ENCODE measurements at regions not wholly inside any gene's neighbourhood (a gene's known extent, or its start where the extent isn't known, plus 50 kb on each side); places are given as distances from the start of the nearest gene placed in this dataset.

DNA sequence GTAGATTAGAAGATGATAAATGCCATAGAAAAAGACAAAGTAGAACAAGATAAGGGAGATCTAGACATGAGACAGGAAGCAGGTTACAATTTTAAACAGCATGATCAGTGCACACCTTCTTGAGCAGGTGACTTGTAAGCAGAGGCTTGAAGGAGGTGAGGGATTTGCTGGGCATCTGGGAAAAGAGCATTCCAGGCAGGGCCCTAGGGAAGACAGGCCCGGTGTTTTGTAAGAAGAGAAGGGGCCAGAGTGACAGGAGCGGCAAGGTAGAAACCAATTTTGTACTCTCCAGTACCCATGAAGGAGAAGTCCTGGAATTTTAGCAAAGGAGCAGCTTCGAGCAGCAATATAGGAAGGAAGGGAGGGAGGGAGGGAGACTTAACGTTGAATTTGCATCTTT is 296.5 kb downstream of the MZT1 start:
- TF ChIP-seq EZH2 (IDR thresholded peaks at IDR 0.05; ENCODE audit: borderline replicate concordance, low read depth, low read length, severe bottlenecking) = no peak
- TF ChIP-seq, protein P1, sequence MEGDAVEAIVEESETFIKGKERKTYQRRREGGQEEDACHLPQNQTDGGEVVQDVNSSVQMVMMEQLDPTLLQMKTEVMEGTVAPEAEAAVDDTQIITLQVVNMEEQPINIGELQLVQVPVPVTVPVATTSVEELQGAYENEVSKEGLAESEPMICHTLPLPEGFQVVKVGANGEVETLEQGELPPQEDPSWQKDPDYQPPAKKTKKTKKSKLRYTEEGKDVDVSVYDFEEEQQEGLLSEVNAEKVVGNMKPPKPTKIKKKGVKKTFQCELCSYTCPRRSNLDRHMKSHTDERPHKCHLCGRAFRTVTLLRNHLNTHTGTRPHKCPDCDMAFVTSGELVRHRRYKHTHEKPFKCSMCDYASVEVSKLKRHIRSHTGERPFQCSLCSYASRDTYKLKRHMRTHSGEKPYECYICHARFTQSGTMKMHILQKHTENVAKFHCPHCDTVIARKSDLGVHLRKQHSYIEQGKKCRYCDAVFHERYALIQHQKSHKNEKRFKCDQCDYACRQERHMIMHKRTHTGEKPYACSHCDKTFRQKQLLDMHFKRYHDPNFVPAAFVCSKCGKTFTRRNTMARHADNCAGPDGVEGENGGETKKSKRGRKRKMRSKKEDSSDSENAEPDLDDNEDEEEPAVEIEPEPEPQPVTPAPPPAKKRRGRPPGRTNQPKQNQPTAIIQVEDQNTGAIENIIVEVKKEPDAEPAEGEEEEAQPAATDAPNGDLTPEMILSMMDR (IDR thresholded peaks at IDR 0.05; ENCODE audit: borderline replicate concordance, extremely low read depth, low read length, poor library complexity, severe bottlenecking) = no peak

Data from DND-41 (cell line).